Natural killer cell (primary cell): ENCODE measurements at regions not wholly inside any gene's neighbourhood (a gene's known extent, or its start where the extent isn't known, plus 50 kb on each side); places are given as distances from the start of the nearest gene placed in this dataset.
"Not testable (repeated sequence)": the region's sequence is repeated elsewhere in the genome, so short reads cannot be mapped to it uniquely, and the experiment has no call there.

Source experiments
- ATAC-seq, 3 donors: fragments of 150-1000 bp in 2 of 3; fragments of 200-7000 bp in 1 of 3; cut with Tn5 transposase; 1 replicate in 1 of 3; 2 replicates in 2 of 3; pipeline ENCODE4 v1.10.0; 2021; ENCODE audit warnings: mild to moderate bottlenecking in 2 of 3, moderate library complexity in 2 of 3
- DNase-seq, 2 donors: peaks; one replicate each; pipeline versions ENCODE4 v3.0.0 to v3.0.0-alpha.2; 2013 to 2021; ENCODE audit warnings: mixed read lengths in 1 of 2
- H3K27ac ChIP-seq: one replicate; pipeline ENCODE4 v1.5.1; 2013; ENCODE audit warnings: mild to moderate bottlenecking, low read length
- H3K27me3 ChIP-seq: one replicate; pipeline ENCODE4 v1.6.1; 2013; ENCODE audit warnings: low read length; ENCODE audit not compliant: control insufficient read depth, insufficient read depth
- H3K36me3 ChIP-seq: one replicate; pipeline ENCODE4 v1.6.1; 2013; ENCODE audit warnings: low read length; ENCODE audit not compliant: control insufficient read depth, insufficient read depth
- H3K4me1 ChIP-seq: one replicate; pipeline ENCODE4 v1.6.1; 2013; ENCODE audit warnings: low read length; ENCODE audit not compliant: control insufficient read depth, insufficient read depth
- H3K4me3 ChIP-seq: one replicate; pipeline ENCODE4 v1.5.1; 2013; ENCODE audit warnings: low read length
- H3K9me3 ChIP-seq: one replicate; pipeline ENCODE4 v1.6.1; 2013; ENCODE audit warnings: low read length; ENCODE audit not compliant: control insufficient read depth, insufficient read depth
- H3K27ac Mint-ChIP-seq, 2 donors: one replicate each; pipeline ENCODE4 v1.8.0; 2022; ENCODE audit warnings: mild to moderate bottlenecking in 2 of 2, mixed read lengths in 2 of 2, moderate library complexity in 1 of 2
- H3K27me3 Mint-ChIP-seq, 2 donors: one replicate each; pipeline ENCODE4 v1.8.0; 2022; ENCODE audit warnings: low read depth in 2 of 2, mixed read lengths in 2 of 2
- H3K36me3 Mint-ChIP-seq: one replicate; pipeline ENCODE4 v1.8.0; 2022; ENCODE audit warnings: mixed read lengths
- H3K4me1 Mint-ChIP-seq, 2 donors: one replicate each; pipeline ENCODE4 v1.8.0; 2022; ENCODE audit warnings: mixed read lengths in 2 of 2
- H3K4me3 Mint-ChIP-seq: one replicate; pipeline ENCODE4 v1.8.0; 2022; ENCODE audit warnings: mild to moderate bottlenecking, moderate library complexity, mixed read lengths
- H3K9me3 Mint-ChIP-seq, 2 donors: one replicate each; pipeline ENCODE4 v1.8.0; 2022; ENCODE audit warnings: mixed read lengths in 2 of 2
- WGBS: methylation state at CpG from one replicate; pipeline ENCODE4 v1.1.7; 2013; ENCODE audit warnings: missing lambda C conversion rate; ENCODE audit not compliant: insufficient coverage; 5-methylcytosine and 5-hydroxymethylcytosine counted together
- intact Hi-C: fragments of 100-400 bp; cut with micrococcal nuclease; formaldehyde crosslinking; loops from one replicate; pipeline ENCODE4 v1.14.2; 2022
- TF ChIP-seq, protein P1 (sequence below): fragments of 200-600 bp; IDR thresholded peaks from one replicate; pipeline ENCODE4 v1.8.0; 2022; ENCODE audit warnings: antibody characterized with exemption

DNA sequence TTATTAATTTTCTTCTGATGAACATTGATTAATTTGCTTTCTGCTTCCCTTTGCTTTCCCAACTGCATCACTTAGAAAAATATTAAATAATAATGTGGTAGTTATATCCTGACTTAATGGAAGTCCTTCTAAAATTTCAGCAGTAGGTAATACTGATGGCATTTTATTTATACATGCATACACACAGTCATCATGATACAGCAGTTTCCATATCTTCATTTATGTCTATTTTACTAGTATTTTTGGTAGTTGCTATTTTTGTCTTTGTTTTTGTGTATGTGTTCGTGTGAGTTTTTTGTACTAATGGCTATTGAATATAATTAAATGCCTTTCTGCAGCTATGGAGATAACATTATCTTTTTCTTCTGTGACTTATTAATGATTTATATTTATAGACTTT is 484.7 kb upstream of the CNTN5 start:
- no peak for ATAC-seq
- peaks cover 9 to 11% of the 10 kb centered on the region in 2 donors for H3K9me3 Mint-ChIP-seq
- no CpG with 5 or more reads among the region's 1 CpG for whole genome bisulfite sequencing

DNA sequence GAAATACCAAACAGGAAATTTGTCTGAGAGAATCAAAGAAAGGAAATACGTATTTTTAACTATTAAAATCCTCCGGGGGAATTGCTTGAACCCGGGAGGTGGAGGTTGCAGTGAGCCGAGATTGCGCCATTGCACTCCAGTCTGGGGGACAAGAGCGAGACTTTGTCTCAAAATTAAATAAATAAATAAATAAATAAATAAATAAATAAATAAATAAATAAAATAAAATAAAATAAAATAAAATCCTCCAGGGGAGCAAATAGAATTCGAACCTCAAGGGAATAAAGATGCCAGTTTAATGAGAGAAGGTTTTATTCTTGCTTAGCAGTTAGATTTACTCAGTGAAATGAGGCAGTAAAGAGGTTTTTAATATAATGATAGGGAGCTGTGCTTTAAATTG is 482.4 kb upstream of the CNTN5 start:
- H3K27me3 ChIP-seq, H3K4me1 ChIP-seq, H3K27me3 Mint-ChIP-seq, DNase-seq, ATAC-seq, H3K36me3 Mint-ChIP-seq, H3K27ac ChIP-seq, H3K4me3 Mint-ChIP-seq, H3K4me1 Mint-ChIP-seq, H3K27ac Mint-ChIP-seq, H3K4me3 ChIP-seq, H3K36me3 ChIP-seq, H3K9me3 ChIP-seq, intact Hi-C loops: not testable (repeated sequence)
- WGBS: 68% methylated on average over 4 of the region's 7 CpGs
- H3K9me3 Mint-ChIP-seq: peaks cover 13% of the 10 kb centered on the region in 2 donors

More for the DNA sequence above, 484.7 kb upstream of the CNTN5 start:
- Mint-ChIP-seq H3K4me1 (no peaks in the 10 kb centered on the region), H3K36me3 (no peaks in the 10 kb centered on the region), H3K4me3 (no peak overlapping the region), H3K27me3 (no peaks in the 10 kb centered on the region), H3K27ac (no peak overlapping the region)
- Histone ChIP-seq H3K4me1 (no peaks in the 10 kb centered on the region), H3K27ac (no peak overlapping the region), H3K36me3 (no peaks in the 10 kb centered on the region), H3K27me3 (no peaks in the 10 kb centered on the region), H3K9me3 (no peaks in the 10 kb centered on the region), H3K4me3 (no peak overlapping the region)
- intact Hi-C loops: no loop called here
- no peak for DNase-seq
- TF ChIP-seq, protein P1, sequence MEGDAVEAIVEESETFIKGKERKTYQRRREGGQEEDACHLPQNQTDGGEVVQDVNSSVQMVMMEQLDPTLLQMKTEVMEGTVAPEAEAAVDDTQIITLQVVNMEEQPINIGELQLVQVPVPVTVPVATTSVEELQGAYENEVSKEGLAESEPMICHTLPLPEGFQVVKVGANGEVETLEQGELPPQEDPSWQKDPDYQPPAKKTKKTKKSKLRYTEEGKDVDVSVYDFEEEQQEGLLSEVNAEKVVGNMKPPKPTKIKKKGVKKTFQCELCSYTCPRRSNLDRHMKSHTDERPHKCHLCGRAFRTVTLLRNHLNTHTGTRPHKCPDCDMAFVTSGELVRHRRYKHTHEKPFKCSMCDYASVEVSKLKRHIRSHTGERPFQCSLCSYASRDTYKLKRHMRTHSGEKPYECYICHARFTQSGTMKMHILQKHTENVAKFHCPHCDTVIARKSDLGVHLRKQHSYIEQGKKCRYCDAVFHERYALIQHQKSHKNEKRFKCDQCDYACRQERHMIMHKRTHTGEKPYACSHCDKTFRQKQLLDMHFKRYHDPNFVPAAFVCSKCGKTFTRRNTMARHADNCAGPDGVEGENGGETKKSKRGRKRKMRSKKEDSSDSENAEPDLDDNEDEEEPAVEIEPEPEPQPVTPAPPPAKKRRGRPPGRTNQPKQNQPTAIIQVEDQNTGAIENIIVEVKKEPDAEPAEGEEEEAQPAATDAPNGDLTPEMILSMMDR: no peak

DNA sequence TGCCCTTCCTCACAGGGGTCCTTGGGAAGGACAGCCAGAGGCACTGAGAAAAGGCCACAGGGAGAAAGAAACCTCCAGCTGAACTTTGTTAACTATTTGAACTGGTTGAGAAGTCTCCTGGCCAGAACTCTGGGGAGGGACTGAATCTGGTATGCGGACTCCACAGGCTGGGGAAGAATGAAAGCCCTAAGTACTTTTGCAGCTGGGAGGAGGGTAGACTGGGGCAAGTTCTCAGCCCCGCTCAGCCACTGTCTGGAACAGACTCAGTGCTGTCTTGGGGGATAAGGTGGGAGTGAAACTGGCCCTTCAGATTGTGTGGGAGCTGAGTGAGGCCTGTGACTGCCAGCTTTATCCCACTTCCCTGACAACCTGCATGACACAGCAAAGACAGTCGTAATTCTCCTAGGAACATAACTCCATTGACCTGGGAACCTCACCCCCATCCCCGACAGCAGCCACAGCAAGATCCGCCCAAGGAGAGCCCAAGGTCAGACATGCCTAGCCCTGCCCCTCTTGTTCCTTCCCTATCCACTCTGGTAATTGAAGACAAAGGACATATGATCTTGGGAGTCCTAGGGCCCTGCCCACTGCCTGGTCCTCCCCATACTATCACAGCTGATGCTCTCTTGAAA is 475.1 kb upstream of the CNTN5 start:
- Mint-ChIP-seq H3K9me3 (peaks cover 20 to 29% of the 10 kb centered on the region in 2 donors), H3K27me3 (no peaks in the 10 kb centered on the region), H3K36me3 (peaks cover 6% of the 10 kb centered on the region), H3K27ac (no peak overlapping the region), H3K4me3 (no peak overlapping the region), H3K4me1 (no peaks in the 10 kb centered on the region)
- Histone ChIP-seq H3K36me3 (no peaks in the 10 kb centered on the region), H3K27ac (no peak overlapping the region), H3K4me1 (no peaks in the 10 kb centered on the region), H3K4me3 (no peak overlapping the region), H3K9me3 (peaks cover 16% of the 10 kb centered on the region), H3K27me3 (no peaks in the 10 kb centered on the region)
- TF ChIP-seq, protein P1: no peak
- intact Hi-C loops: no loop called here
- ATAC-seq (no peak), DNase-seq (no peak)
- WGBS: 84% methylated on average over 5 of the region's 5 CpGs

DNA sequence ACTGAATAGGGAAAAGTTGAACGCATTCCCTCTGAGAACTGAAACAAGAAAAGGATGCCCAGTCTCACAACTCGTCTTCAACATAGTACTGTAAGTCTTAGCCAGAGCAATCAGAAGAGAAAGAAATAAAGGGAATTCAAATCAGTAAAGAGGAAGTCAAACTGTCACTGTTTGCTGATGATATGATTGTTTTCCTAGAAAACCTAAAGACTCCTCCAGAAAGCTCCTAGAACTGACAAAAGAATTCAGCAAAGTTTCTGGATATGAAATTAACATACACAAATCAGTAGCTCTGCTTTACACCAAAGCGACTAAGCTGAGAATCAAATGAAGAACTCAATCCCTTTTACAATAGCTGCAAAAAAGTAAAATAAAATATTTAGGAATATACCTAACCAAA is 471.2 kb upstream of the CNTN5 start:
- no peaks in the 10 kb centered on the region for H3K4me1 ChIP-seq
- intact Hi-C loops: no loop called here
- TF ChIP-seq, protein P1: no peak
- ATAC-seq: no peak
- Mint-ChIP-seq H3K36me3 (peaks cover 6% of the 10 kb centered on the region), H3K4me1 (no peaks in the 10 kb centered on the region), H3K27ac (no peak overlapping the region), H3K9me3 (peaks cover 19 to 31% of the 10 kb centered on the region in 2 donors), H3K27me3 (no peaks in the 10 kb centered on the region), H3K4me3 (no peak overlapping the region)
- H3K27ac ChIP-seq: no peak overlapping the region
- no peaks in the 10 kb centered on the region for H3K36me3 ChIP-seq
- 89% methylated on average over 2 of the region's 3 CpGs for WGBS
- no peak for DNase-seq
- peaks cover 16% of the 10 kb centered on the region for H3K9me3 ChIP-seq
- H3K27me3 ChIP-seq: no peaks in the 10 kb centered on the region
- H3K4me3 ChIP-seq: no peak overlapping the region
